H7 (cell line): ENCODE measurements at regions not wholly inside any gene's neighbourhood (a gene's known extent, or its start where the extent isn't known, plus 50 kb on each side); places are given as distances from the start of the nearest gene placed in this dataset.
"Not testable (repeated sequence)": the region's sequence is repeated elsewhere in the genome, so short reads cannot be mapped to it uniquely, and the experiment has no call there.

ENCODE experiments used
- DNase-seq: peaks from one replicate; pipeline ENCODE4 v3.0.0; 2012
- H3K27me3 ChIP-seq: 2 replicates; pipeline ENCODE4 v1.6.0; 2011; ENCODE audit warnings: mild to moderate bottlenecking, low read length; ENCODE audit not compliant: control insufficient read depth, insufficient read depth
- H3K36me3 ChIP-seq: replicated peaks from 2 replicates; pipeline ENCODE4 v1.5.1; 2011; ENCODE audit warnings: low read length; ENCODE audit not compliant: control insufficient read depth, insufficient read depth
- H3K4me3 ChIP-seq: 2 replicates; pipeline ENCODE4 v1.5.1; 2011; ENCODE audit warnings: low read depth, mild to moderate bottlenecking, control low read depth, low read length, moderate library complexity; ENCODE audit not compliant: insufficient read depth

GRCh38 chr2:142445023-142445422 lies 314.2 kb upstream of the LRP1B start:
- Histone ChIP-seq H3K27me3 (no peaks in the 10 kb centered on the region), H3K36me3 (no peaks in the 10 kb centered on the region), H3K4me3 (no peak overlapping the region)
- DNase-seq: no peak

GRCh38 chr2:142435847-142436246 lies 305.0 kb upstream of the LRP1B start:
- Histone ChIP-seq H3K27me3 (no peaks in the 10 kb centered on the region), H3K36me3 (no peaks in the 10 kb centered on the region), H3K4me3 (no peak overlapping the region)
- no peak for DNase-seq

- Histone ChIP-seq H3K4me3 (no peak overlapping the region), H3K27me3 (no peaks in the 10 kb centered on the region), H3K36me3 (no peaks in the 10 kb centered on the region)
- DNase-seq: no peak
These were observed 295.2 kb upstream of the LRP1B start for GRCh38 chr2:142426064-142426463.

GRCh38 chr2:142425551-142425950 lies 294.7 kb upstream of the LRP1B start:
- no peak for DNase-seq
- H3K27me3 ChIP-seq: no peaks in the 10 kb centered on the region
- no peak overlapping the region for H3K4me3 ChIP-seq
- H3K36me3 ChIP-seq: no peaks in the 10 kb centered on the region

- Histone ChIP-seq H3K27me3 (no peaks in the 10 kb centered on the region), H3K4me3 (no peak overlapping the region), H3K36me3 (no peaks in the 10 kb centered on the region)
- DNase-seq: no peak
These were observed 292.8 kb upstream of the LRP1B start for GRCh38 chr2:142423603-142424002.

- Histone ChIP-seq H3K27me3 (no peaks in the 10 kb centered on the region), H3K4me3 (no peak overlapping the region), H3K36me3 (no peaks in the 10 kb centered on the region)
- DNase-seq: no peak
These were observed 292.0 kb upstream of the LRP1B start for GRCh38 chr2:142422769-142423168.

- H3K27me3 ChIP-seq: no peaks in the 10 kb centered on the region
- no peak overlapping the region for H3K4me3 ChIP-seq
- no peak for DNase-seq
- no peaks in the 10 kb centered on the region for H3K36me3 ChIP-seq
These were observed 291.2 kb upstream of the LRP1B start for GRCh38 chr2:142422041-142422440.

GRCh38 chr2:142418699-142419098 lies 287.9 kb upstream of the LRP1B start:
- H3K36me3 ChIP-seq, DNase-seq, H3K27me3 ChIP-seq, H3K4me3 ChIP-seq: not testable (repeated sequence)

- Histone ChIP-seq H3K27me3 (no peaks in the 10 kb centered on the region), H3K36me3 (no peaks in the 10 kb centered on the region), H3K4me3 (no peak overlapping the region)
- no peak for DNase-seq
These were observed 286.2 kb upstream of the LRP1B start for GRCh38 chr2:142416996-142417395.

GRCh38 chr2:142415461-142415860 lies 284.6 kb upstream of the LRP1B start:
- H3K4me3 ChIP-seq: no peak overlapping the region
- DNase-seq: no peak
- no peaks in the 10 kb centered on the region for H3K36me3 ChIP-seq
- H3K27me3 ChIP-seq: no peaks in the 10 kb centered on the region

- DNase-seq: no peak
- Histone ChIP-seq H3K36me3 (no peaks in the 10 kb centered on the region), H3K4me3 (no peak overlapping the region), H3K27me3 (no peaks in the 10 kb centered on the region)
These were observed 267.4 kb upstream of the LRP1B start for GRCh38 chr2:142398212-142398611.

- H3K27me3 ChIP-seq: no peaks in the 10 kb centered on the region
- no peak for DNase-seq
- no peaks in the 10 kb centered on the region for H3K36me3 ChIP-seq
- no peak overlapping the region for H3K4me3 ChIP-seq
These were observed 264.5 kb upstream of the LRP1B start for GRCh38 chr2:142395291-142395690.

GRCh38 chr2:142380372-142380771 lies 249.6 kb upstream of the LRP1B start:
- Histone ChIP-seq H3K36me3 (no peaks in the 10 kb centered on the region), H3K27me3 (no peaks in the 10 kb centered on the region), H3K4me3 (no peak overlapping the region)
- no peak for DNase-seq

GRCh38 chr2:142362069-142362468 lies 231.3 kb upstream of the LRP1B start:
- not testable (repeated sequence) for H3K4me3 ChIP-seq, H3K36me3 ChIP-seq, H3K27me3 ChIP-seq, DNase-seq

GRCh38 chr2:142347751-142348150 lies 216.9 kb upstream of the LRP1B start:
- Histone ChIP-seq H3K4me3 (no peak overlapping the region), H3K36me3 (no peaks in the 10 kb centered on the region), H3K27me3 (no peaks in the 10 kb centered on the region)
- DNase-seq: no peak

- no peak for DNase-seq
- H3K4me3 ChIP-seq: no peak overlapping the region
- no peaks in the 10 kb centered on the region for H3K36me3 ChIP-seq
- no peaks in the 10 kb centered on the region for H3K27me3 ChIP-seq
These were observed 208.4 kb upstream of the LRP1B start for GRCh38 chr2:142339261-142339660.
